Astrocyte (in vitro differentiated cells and primary cell): ENCODE measurements at regions not wholly inside any gene's neighbourhood (a gene's known extent, or its start where the extent isn't known, plus 50 kb on each side); places are given as distances from the start of the nearest gene placed in this dataset.

Experiments
- DNase-seq: peaks from one replicate; pipeline ENCODE4 v3.0.0-alpha.2; 2010; ENCODE audit warnings: low read depth
- FAIRE-seq: peaks from 2 replicates; lab custom pipeline; 2011; peaks lifted over from hg19 to GRCh38; lab: Jason Lieb, UNC
- H2AFZ ChIP-seq: 2 replicates; pipeline ENCODE4 v1.6.0; 2012; ENCODE audit warnings: low read depth, low read length, inconsistent platforms
- H3K27ac ChIP-seq: 2 replicates; pipeline ENCODE4 v1.5.1; 2011; ENCODE audit warnings: low read depth, low read length, inconsistent platforms
- H3K27me3 ChIP-seq: 2 replicates; pipeline ENCODE4 v1.6.0; 2011; ENCODE audit warnings: low read length, inconsistent platforms; ENCODE audit not compliant: insufficient read depth
- H3K36me3 ChIP-seq: 2 replicates; pipeline ENCODE4 v1.5.1; 2011; ENCODE audit warnings: low read length, inconsistent platforms; ENCODE audit not compliant: insufficient read depth
- H3K4me1 ChIP-seq: 2 replicates; pipeline ENCODE4 v1.5.1; 2011; ENCODE audit warnings: low read length, inconsistent platforms; ENCODE audit not compliant: insufficient read depth
- H3K4me2 ChIP-seq: 2 replicates; pipeline ENCODE4 v1.6.0; 2012; ENCODE audit warnings: low read length, inconsistent platforms
- H3K4me3 ChIP-seq: 2 replicates; pipeline ENCODE4 v1.5.1; 2011; ENCODE audit warnings: low read depth, mild to moderate bottlenecking, low read length, inconsistent platforms; ENCODE audit not compliant: insufficient read depth
- H3K79me2 ChIP-seq: 2 replicates; pipeline ENCODE4 v1.6.0; 2012; ENCODE audit warnings: mild to moderate bottlenecking, low read length, inconsistent platforms; ENCODE audit not compliant: insufficient read depth
- H3K9ac ChIP-seq: 2 replicates; pipeline ENCODE4 v1.6.0; 2012; ENCODE audit warnings: mild to moderate bottlenecking, low read length, inconsistent platforms
- H3K9me3 ChIP-seq: 2 replicates; pipeline ENCODE4 v1.5.1; 2012; ENCODE audit warnings: low read depth, mild to moderate bottlenecking, low read length, inconsistent platforms; ENCODE audit not compliant: insufficient read depth
- H4K20me1 ChIP-seq: 2 replicates; pipeline ENCODE4 v1.6.0; 2012; ENCODE audit warnings: low read length, inconsistent platforms; ENCODE audit not compliant: insufficient read depth
- H3K27ac Mint-ChIP-seq: one replicate; pipeline ENCODE4 v1.8.0; 2021; ENCODE audit warnings: mild to moderate bottlenecking, mixed read lengths; ENCODE audit not compliant: unreplicated experiment
- H3K27me3 Mint-ChIP-seq: one replicate; pipeline ENCODE4 v1.8.0; 2021; ENCODE audit warnings: low read depth, mixed read lengths; ENCODE audit not compliant: unreplicated experiment
- H3K36me3 Mint-ChIP-seq: one replicate; pipeline ENCODE4 v1.8.0; 2021; ENCODE audit warnings: low read depth, mixed read lengths; ENCODE audit not compliant: unreplicated experiment
- H3K4me1 Mint-ChIP-seq: one replicate; pipeline ENCODE4 v1.8.0; 2021; ENCODE audit warnings: low read depth, mixed read lengths; ENCODE audit not compliant: unreplicated experiment
- H3K4me3 Mint-ChIP-seq: one replicate; pipeline ENCODE4 v1.8.0; 2021; ENCODE audit warnings: mild to moderate bottlenecking, moderate library complexity, mixed read lengths; ENCODE audit not compliant: unreplicated experiment
- H3K9me3 Mint-ChIP-seq: one replicate; pipeline ENCODE4 v1.8.0; 2021; ENCODE audit warnings: mild to moderate bottlenecking, mixed read lengths; ENCODE audit not compliant: unreplicated experiment
- EZH2 ChIP-seq: IDR thresholded peaks from 2 replicates; pipeline ENCODE4 v1.6.1; 2012; ENCODE audit warnings: mild to moderate bottlenecking, low read length, inconsistent platforms; ENCODE audit not compliant: insufficient read depth
- TF ChIP-seq, protein P1 (sequence below): IDR thresholded peaks from 2 replicates; pipeline ENCODE4 v1.5.1; 2011; ENCODE audit warnings: low read depth, mild to moderate bottlenecking, inconsistent platforms, low read length, moderate library complexity; ENCODE audit not compliant: insufficient read depth

DNA sequence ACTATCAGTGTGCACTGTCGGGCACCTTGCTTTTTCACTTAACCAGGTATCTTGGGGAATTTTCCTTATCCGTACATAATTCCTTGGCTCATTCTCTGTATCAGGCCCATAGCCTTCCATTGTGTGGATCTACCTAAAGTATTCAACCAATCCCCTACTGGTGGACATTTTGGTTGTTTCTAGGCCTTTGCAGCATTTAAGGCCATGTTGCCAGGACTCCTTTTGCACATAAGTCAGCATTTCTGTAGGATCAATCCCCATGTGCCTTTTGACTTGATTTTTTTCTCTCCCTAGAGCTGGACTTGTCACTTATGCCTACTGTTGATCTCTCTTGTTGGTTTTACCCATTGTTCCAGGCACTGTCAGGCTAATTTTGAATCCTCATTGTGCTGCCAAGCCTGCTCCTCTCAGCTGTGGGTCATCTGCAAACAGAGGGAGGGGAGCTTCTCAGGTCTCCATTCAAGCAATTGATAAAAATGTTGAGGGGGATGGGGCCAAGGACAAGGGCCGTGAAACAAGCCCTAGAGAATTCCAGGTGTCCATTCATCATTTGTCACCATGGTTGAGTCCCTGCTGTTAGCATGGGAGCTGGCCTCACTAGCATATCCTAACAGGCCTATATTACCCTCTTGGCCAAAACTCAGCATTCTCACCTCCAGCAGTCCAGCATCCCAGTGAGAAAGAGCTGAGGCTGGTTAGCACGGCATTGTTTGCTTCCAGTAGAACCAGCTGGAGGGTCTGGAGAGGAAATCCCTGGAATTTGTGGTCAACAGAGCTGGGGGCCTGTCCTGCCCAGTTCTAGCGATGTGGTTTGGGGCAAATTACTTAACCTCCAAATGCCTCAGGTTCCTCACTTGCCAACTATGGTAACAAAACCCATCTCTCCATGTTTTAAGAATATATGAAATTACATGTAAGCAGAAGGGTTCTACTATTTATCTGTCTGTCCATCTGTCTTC lies 178.4 kb downstream of the MRPL14 start:
- TF ChIP-seq EZH2 = no peak
- TF ChIP-seq, protein P1, sequence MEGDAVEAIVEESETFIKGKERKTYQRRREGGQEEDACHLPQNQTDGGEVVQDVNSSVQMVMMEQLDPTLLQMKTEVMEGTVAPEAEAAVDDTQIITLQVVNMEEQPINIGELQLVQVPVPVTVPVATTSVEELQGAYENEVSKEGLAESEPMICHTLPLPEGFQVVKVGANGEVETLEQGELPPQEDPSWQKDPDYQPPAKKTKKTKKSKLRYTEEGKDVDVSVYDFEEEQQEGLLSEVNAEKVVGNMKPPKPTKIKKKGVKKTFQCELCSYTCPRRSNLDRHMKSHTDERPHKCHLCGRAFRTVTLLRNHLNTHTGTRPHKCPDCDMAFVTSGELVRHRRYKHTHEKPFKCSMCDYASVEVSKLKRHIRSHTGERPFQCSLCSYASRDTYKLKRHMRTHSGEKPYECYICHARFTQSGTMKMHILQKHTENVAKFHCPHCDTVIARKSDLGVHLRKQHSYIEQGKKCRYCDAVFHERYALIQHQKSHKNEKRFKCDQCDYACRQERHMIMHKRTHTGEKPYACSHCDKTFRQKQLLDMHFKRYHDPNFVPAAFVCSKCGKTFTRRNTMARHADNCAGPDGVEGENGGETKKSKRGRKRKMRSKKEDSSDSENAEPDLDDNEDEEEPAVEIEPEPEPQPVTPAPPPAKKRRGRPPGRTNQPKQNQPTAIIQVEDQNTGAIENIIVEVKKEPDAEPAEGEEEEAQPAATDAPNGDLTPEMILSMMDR = no peak
- Histone ChIP-seq H3K79me2 (no peaks in the 10 kb centered on the region), H3K4me3 (no peak overlapping the region), H3K9me3 (no peaks in the 10 kb centered on the region), H3K9ac (no peak overlapping the region), H4K20me1 (no peaks in the 10 kb centered on the region), H3K4me2 (no peak overlapping the region), H2AFZ (no peak overlapping the region), H3K27me3 (no peaks in the 10 kb centered on the region), H3K27ac (no peak overlapping the region), H3K36me3 (no peaks in the 10 kb centered on the region), H3K4me1 (peaks cover 13% of the 10 kb centered on the region)
- H3K27ac Mint-ChIP-seq = peak overlapping the region; percentile 80
- peaks cover 45% of the 10 kb centered on the region for H3K4me1 Mint-ChIP-seq
- no peak overlapping the region for H3K4me3 Mint-ChIP-seq
- peaks cover 10% of the 10 kb centered on the region for H3K9me3 Mint-ChIP-seq
- no peak for FAIRE-seq
- H3K36me3 Mint-ChIP-seq = no peaks in the 10 kb centered on the region
- peaks cover 13% of the 10 kb centered on the region for H3K27me3 Mint-ChIP-seq
- DNase-seq = peak; percentile 84

DNA sequence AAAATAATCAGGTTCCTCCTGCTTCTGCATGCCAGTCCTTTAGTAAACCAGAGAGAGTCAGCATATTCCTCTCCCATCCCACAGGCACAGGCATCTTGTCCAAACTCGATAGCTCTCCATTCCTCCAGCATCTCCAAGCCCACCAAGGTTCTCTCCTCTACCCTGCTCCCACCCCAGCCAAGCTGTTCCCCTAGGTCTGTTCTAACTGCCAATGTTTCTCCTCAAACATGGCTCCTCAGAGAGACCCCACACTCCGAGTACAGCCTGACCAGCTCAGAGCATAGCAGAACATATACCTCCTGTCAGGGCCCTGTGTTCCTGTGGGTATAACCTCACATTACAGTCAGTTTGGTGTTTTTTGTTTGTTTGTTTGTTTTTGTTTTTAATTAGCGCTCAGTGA lies 177.8 kb downstream of the VEGFA start:
- H3K4me2 ChIP-seq = no peak overlapping the region
- no peaks in the 10 kb centered on the region for H3K36me3 ChIP-seq
- H3K79me2 ChIP-seq = no peaks in the 10 kb centered on the region
- peaks cover 13% of the 10 kb centered on the region for H3K4me1 ChIP-seq
- no peaks in the 10 kb centered on the region for H3K9me3 ChIP-seq
- no peak overlapping the region for H3K27ac ChIP-seq
- no peak overlapping the region for H3K4me3 ChIP-seq
- Mint-ChIP-seq H3K27ac (no peak overlapping the region), H3K27me3 (peaks cover 13% of the 10 kb centered on the region), H3K9me3 (peaks cover 10% of the 10 kb centered on the region), H3K4me1 (peaks cover 45% of the 10 kb centered on the region), H3K4me3 (no peak overlapping the region), H3K36me3 (no peaks in the 10 kb centered on the region)
- H4K20me1 ChIP-seq = no peaks in the 10 kb centered on the region
- H2AFZ ChIP-seq = no peak overlapping the region
- H3K9ac ChIP-seq = no peak overlapping the region
- no peaks in the 10 kb centered on the region for H3K27me3 ChIP-seq
- DNase-seq (no peak), FAIRE-seq (no peak)
- TF ChIP-seq EZH2 = no peak
- TF ChIP-seq, protein P1 = no peak
